Mesenchymal stem cell (in vitro differentiated cells and primary cell): ENCODE measurements at regions not wholly inside any gene's neighbourhood (a gene's known extent, or its start where the extent isn't known, plus 50 kb on each side); places are given as distances from the start of the nearest gene placed in this dataset.

Experiments
- DNase-seq: peaks from one replicate; pipeline ENCODE4 v3.0.0-alpha.2; 2013
- H2AFZ ChIP-seq: one replicate; pipeline ENCODE4 v1.6.1; 2013; ENCODE audit warnings: low read depth, mild to moderate bottlenecking, control low read depth, inconsistent platforms, low read length, moderate library complexity
- H2AK5ac ChIP-seq: 2 replicates; pipeline ENCODE4 v1.6.1; 2013; ENCODE audit warnings: low read length, moderate library complexity, mild to moderate bottlenecking, inconsistent platforms; ENCODE audit not compliant: severe bottlenecking
- H2BK120ac ChIP-seq: one replicate; pipeline ENCODE4 v1.6.1; 2013; ENCODE audit warnings: low read depth, mild to moderate bottlenecking, inconsistent platforms, low read length, moderate library complexity
- H2BK12ac ChIP-seq, 2 experiments: one replicate each; pipeline ENCODE4 v1.6.1; 2013; ENCODE audit warnings: inconsistent platforms in 2 of 2, low read length in 2 of 2, mild to moderate bottlenecking in 2 of 2, moderate library complexity in 2 of 2, control low read depth in 1 of 2
- H2BK15ac ChIP-seq: one replicate; pipeline ENCODE4 v1.6.1; 2013; ENCODE audit warnings: mild to moderate bottlenecking, low read depth, inconsistent platforms; ENCODE audit not compliant: poor library complexity, severe bottlenecking
- H2BK5ac ChIP-seq: 2 replicates; pipeline ENCODE4 v1.6.1; 2013; ENCODE audit warnings: low read depth, mild to moderate bottlenecking, low read length, control low read depth, inconsistent platforms; ENCODE audit not compliant: poor library complexity, severe bottlenecking
- H3K14ac ChIP-seq, 2 experiments: one replicate each; pipeline ENCODE4 v1.6.1; 2013; ENCODE audit warnings: inconsistent platforms in 2 of 2, low read length in 2 of 2, control low read depth in 1 of 2, mild to moderate bottlenecking in 1 of 2, moderate library complexity in 1 of 2
- H3K18ac ChIP-seq, 2 experiments: one replicate each; pipeline ENCODE4 v1.6.1; 2013; ENCODE audit warnings: inconsistent platforms in 2 of 2, low read length in 2 of 2, control low read depth in 1 of 2, low read depth in 1 of 2, mild to moderate bottlenecking in 1 of 2
- H3K23ac ChIP-seq, 2 experiments: one replicate each; pipeline ENCODE4 v1.6.1; 2013; ENCODE audit warnings: inconsistent platforms in 2 of 2, low read length in 2 of 2, mild to moderate bottlenecking in 2 of 2, moderate library complexity in 2 of 2, control low read depth in 1 of 2
- H3K27ac ChIP-seq: 2 replicates; pipeline ENCODE4 v1.5.1; 2013; ENCODE audit warnings: mild to moderate bottlenecking, moderate library complexity, low read length, control low read depth, inconsistent platforms; ENCODE audit not compliant: poor library complexity, severe bottlenecking
- H3K27me3 ChIP-seq, 2 experiments: 2 replicates each; pipeline versions ENCODE4 v1.6.1 to v1.7.0; 2013; ENCODE audit warnings: low read length in 2 of 2, mild to moderate bottlenecking in 2 of 2, moderate library complexity in 2 of 2, control low read depth in 1 of 2, inconsistent platforms in 1 of 2; ENCODE audit not compliant: control insufficient read depth in 1 of 2, insufficient read depth in 1 of 2
- H3K36me3 ChIP-seq, 2 experiments: 2 replicates each; pipeline versions ENCODE4 v1.6.1 to v1.7.0; 2013; ENCODE audit warnings: low read length in 2 of 2, control low read depth in 1 of 2, inconsistent platforms in 1 of 2, low read depth in 1 of 2, mild to moderate bottlenecking in 1 of 2; ENCODE audit not compliant: insufficient read depth in 2 of 2, control insufficient read depth in 1 of 2
- H3K4ac ChIP-seq, 2 experiments: one replicate each; pipeline ENCODE4 v1.6.1; 2013; ENCODE audit warnings: inconsistent platforms in 2 of 2, low read length in 2 of 2, mild to moderate bottlenecking in 2 of 2, moderate library complexity in 2 of 2, control low read depth in 1 of 2, low read depth in 1 of 2
- H3K4me1 ChIP-seq: 2 replicates; pipeline ENCODE4 v1.6.1; 2013; ENCODE audit warnings: low read depth, low read length, control low read depth; ENCODE audit not compliant: control insufficient read depth, insufficient read depth
- H3K4me2 ChIP-seq: 2 replicates; pipeline ENCODE4 v1.6.1; 2013; ENCODE audit warnings: low read length, mild to moderate bottlenecking, inconsistent platforms; ENCODE audit not compliant: poor library complexity, severe bottlenecking
- H3K4me3 ChIP-seq, 2 experiments: 2 replicates each; pipeline versions ENCODE4 v1.5.1 to v1.7.0; 2013; ENCODE audit warnings: low read length in 2 of 2, mild to moderate bottlenecking in 2 of 2, control low read depth in 1 of 2, low read depth in 1 of 2; ENCODE audit not compliant: insufficient read depth in 1 of 2
- H3K79me1 ChIP-seq: replicated peaks from 2 replicates; pipeline ENCODE4 v1.6.1; 2013; ENCODE audit warnings: mild to moderate bottlenecking, control low read depth, low read length, inconsistent platforms; ENCODE audit not compliant: poor library complexity, severe bottlenecking
- H3K9ac ChIP-seq: 2 replicates; pipeline ENCODE4 v1.7.0; 2013; ENCODE audit warnings: mild to moderate bottlenecking, low read length, moderate library complexity
- H3K9me3 ChIP-seq: 2 replicates; pipeline ENCODE4 v1.7.0; 2013; ENCODE audit warnings: mild to moderate bottlenecking, low read length; ENCODE audit not compliant: control insufficient read depth
- H4K8ac ChIP-seq: one replicate; pipeline ENCODE4 v1.6.1; 2013; ENCODE audit warnings: inconsistent platforms, mild to moderate bottlenecking, low read length, moderate library complexity
- H4K91ac ChIP-seq: one replicate; pipeline ENCODE4 v1.6.1; 2013; ENCODE audit warnings: mild to moderate bottlenecking, low read length, inconsistent platforms
- WGBS: methylation state at CpG from one replicate; pipeline ENCODE4 v1.1.7; 2013; ENCODE audit warnings: mixed read lengths; 5-methylcytosine and 5-hydroxymethylcytosine counted together

DNA sequence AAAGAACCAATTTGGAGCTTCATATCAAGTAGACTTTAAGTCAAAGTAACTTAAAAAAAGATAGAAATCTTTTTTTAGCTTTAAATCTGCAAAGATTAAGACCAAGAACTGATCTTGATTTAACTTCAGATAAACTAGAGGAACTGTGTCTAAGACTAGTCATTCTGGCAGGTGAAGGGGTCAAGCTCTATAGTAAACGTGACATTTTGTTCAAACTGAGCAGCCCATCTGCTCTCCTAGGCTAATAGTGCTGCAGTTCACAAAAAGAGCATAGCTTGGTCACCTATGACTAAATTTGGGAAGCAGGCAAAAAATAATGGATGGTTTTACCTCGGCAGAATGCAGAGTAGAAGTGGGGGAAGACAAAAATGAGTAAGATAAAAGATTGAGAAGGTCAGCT is 168.8 kb upstream of the ALCAM start:
- H4K8ac ChIP-seq: no peak overlapping the region
- no peak overlapping the region for H2AK5ac ChIP-seq
- no peak overlapping the region for H2AFZ ChIP-seq
- H3K27ac ChIP-seq: no peak overlapping the region
- no peaks in the 10 kb centered on the region for H3K4me1 ChIP-seq
- 69% methylated on average over 2 of the region's 2 CpGs for WGBS
- H3K9ac ChIP-seq: no peak overlapping the region
- no peak overlapping the region for H2BK15ac ChIP-seq
- H3K18ac ChIP-seq: no peak overlapping the region
- no peak overlapping the region for H3K4me2 ChIP-seq
- no peaks in the 10 kb centered on the region for H3K9me3 ChIP-seq
- H2BK5ac ChIP-seq: no peak overlapping the region
- H2BK120ac ChIP-seq: no peak overlapping the region
- DNase-seq: no peak
- no peak overlapping the region for H3K4ac ChIP-seq
- H2BK12ac ChIP-seq: no peak overlapping the region
- no peaks in the 10 kb centered on the region for H3K27me3 ChIP-seq
- no peak overlapping the region for H4K91ac ChIP-seq
- H3K4me3 ChIP-seq: no peak overlapping the region
- no peaks in the 10 kb centered on the region for H3K36me3 ChIP-seq
- no peaks in the 10 kb centered on the region for H3K79me1 ChIP-seq
- no peak overlapping the region for H3K14ac ChIP-seq
- no peak overlapping the region for H3K23ac ChIP-seq

DNA sequence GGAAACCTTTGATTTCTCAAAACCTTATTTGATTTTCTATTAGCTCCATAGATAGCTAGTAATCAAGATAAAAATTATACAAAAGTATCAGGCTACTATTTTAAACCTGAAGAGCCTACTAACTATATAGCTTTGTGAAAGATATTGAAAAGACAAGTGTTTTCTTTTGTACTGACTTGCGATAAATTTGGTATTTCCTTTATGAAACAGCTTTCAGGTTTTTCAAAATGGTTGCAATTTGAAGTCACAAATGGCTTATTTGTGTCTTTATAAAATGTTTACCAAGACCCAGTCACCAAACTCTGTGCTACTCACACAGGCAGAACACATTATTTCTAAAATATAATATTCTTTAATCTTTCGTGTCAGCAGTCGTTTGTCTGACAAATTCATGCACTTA is 167.5 kb upstream of the ALCAM start:
- Histone ChIP-seq H3K4me1 (no peaks in the 10 kb centered on the region), H2BK5ac (no peak overlapping the region), H3K4me2 (no peak overlapping the region), H3K4ac (no peak overlapping the region), H2AK5ac (no peak overlapping the region), H4K91ac (no peak overlapping the region), H3K27ac (no peak overlapping the region), H3K14ac (no peak overlapping the region), H2BK12ac (no peak overlapping the region), H3K9ac (no peak overlapping the region), H3K27me3 (no peaks in the 10 kb centered on the region), H3K23ac (no peak overlapping the region), H4K8ac (no peak overlapping the region), H3K18ac (no peak overlapping the region), H2BK120ac (no peak overlapping the region), H3K4me3 (no peak overlapping the region), H2AFZ (no peak overlapping the region), H3K9me3 (no peaks in the 10 kb centered on the region), H3K36me3 (no peaks in the 10 kb centered on the region), H2BK15ac (no peak overlapping the region), H3K79me1 (no peaks in the 10 kb centered on the region)
- no peak for DNase-seq
- WGBS: 97% methylated on average over 3 of the region's 3 CpGs

DNA sequence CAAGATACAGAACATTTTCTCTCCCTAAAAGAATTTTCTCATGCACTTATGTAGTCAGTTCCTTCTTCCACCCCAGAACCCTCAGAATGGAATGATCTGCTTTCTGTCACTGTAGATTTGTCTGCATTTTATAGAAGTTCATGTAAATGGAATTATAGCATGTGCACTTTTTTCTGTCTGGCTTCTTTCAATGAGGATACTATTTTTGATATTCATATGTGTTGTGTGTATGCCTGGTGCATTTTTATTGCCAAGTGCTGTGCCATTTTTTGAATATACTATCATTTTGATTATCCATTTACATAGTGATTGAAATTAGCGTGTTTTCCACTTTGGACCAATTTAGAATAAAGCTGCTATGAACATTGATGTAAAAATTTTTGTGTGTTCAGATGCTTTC is 156.6 kb upstream of the ALCAM start:
- no CpG with 5 or more reads among the region's 1 CpG for WGBS
- no peaks in the 10 kb centered on the region for H3K9me3 ChIP-seq
- no peak overlapping the region for H2AK5ac ChIP-seq
- H2BK15ac ChIP-seq: no peak overlapping the region
- no peak overlapping the region for H2BK120ac ChIP-seq
- DNase-seq: no peak
- no peaks in the 10 kb centered on the region for H3K36me3 ChIP-seq
- no peak overlapping the region for H4K91ac ChIP-seq
- no peak overlapping the region for H3K4me2 ChIP-seq
- H3K79me1 ChIP-seq: no peaks in the 10 kb centered on the region
- no peak overlapping the region for H4K8ac ChIP-seq
- H3K27ac ChIP-seq: no peak overlapping the region
- no peak overlapping the region for H2BK5ac ChIP-seq
- no peak overlapping the region for H3K23ac ChIP-seq
- no peak overlapping the region for H3K18ac ChIP-seq
- no peak overlapping the region for H3K14ac ChIP-seq
- no peak overlapping the region for H2BK12ac ChIP-seq
- H2AFZ ChIP-seq: no peak overlapping the region
- no peaks in the 10 kb centered on the region for H3K4me1 ChIP-seq
- no peak overlapping the region for H3K9ac ChIP-seq
- no peaks in the 10 kb centered on the region for H3K27me3 ChIP-seq
- no peak overlapping the region for H3K4me3 ChIP-seq
- H3K4ac ChIP-seq: no peak overlapping the region

DNA sequence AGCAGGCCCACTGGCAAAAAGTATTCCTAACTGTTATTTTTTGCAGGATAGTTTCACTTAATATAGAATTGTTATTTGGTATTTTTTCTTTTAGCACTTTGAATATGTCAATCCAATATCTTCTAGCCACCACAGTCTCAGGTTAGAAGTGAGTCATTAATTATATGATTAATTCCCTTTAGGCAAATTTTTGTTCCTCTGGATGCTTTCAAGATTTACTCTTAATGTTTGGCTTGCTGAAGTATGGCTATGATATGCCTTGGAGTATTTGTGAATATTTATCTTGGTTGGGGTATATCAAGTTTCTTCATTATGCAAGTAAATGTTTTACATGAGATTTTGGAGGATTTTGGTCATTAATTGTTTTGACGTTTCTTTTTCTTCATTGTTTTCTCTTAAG is 152.1 kb upstream of the ALCAM start:
- Histone ChIP-seq H2AFZ (no peak overlapping the region), H3K4me3 (no peak overlapping the region), H3K79me1 (no peaks in the 10 kb centered on the region), H3K4ac (no peak overlapping the region), H3K14ac (no peak overlapping the region), H2AK5ac (no peak overlapping the region), H4K8ac (no peak overlapping the region), H2BK5ac (no peak overlapping the region), H3K27ac (no peak overlapping the region), H3K4me2 (no peak overlapping the region), H3K9me3 (no peaks in the 10 kb centered on the region), H3K18ac (no peak overlapping the region), H3K27me3 (no peaks in the 10 kb centered on the region), H3K23ac (no peak overlapping the region), H2BK120ac (no peak overlapping the region), H3K4me1 (no peaks in the 10 kb centered on the region), H2BK12ac (no peak overlapping the region), H4K91ac (no peak overlapping the region), H3K36me3 (no peaks in the 10 kb centered on the region), H2BK15ac (no peak overlapping the region), H3K9ac (no peak overlapping the region)
- no peak for DNase-seq
- 100% methylated on average over 1 of the region's 1 CpG for WGBS
